Testis (tissue), 2 donors: ENCODE measurements at regions not wholly inside any gene's neighbourhood (a gene's known extent, or its start where the extent isn't known, plus 50 kb on each side); places are given as distances from the start of the nearest gene placed in this dataset.
"Not testable (repeated sequence)": the region's sequence is repeated elsewhere in the genome, so short reads cannot be mapped to it uniquely, and the experiment has no call there.

Source experiments
- DNase-seq: peaks from one replicate; pipeline ENCODE4 v3.0.0-alpha.2; 2019
- H3K27ac ChIP-seq, 2 donors: fragments of 200-600 bp; sonication (generic); one replicate each; pipeline ENCODE4 v1.5.1; 2019
- H3K27me3 ChIP-seq: fragments of 200-600 bp; sonication (generic); one replicate; pipeline ENCODE4 v1.5.1; 2019
- H3K36me3 ChIP-seq: fragments of 200-600 bp; sonication (generic); one replicate; pipeline ENCODE4 v1.5.1; 2017; ENCODE audit warnings: low read depth; ENCODE audit errors: missing control alignments
- H3K4me1 ChIP-seq: fragments of 200-600 bp; sonication (generic); one replicate; pipeline ENCODE4 v1.5.1; 2019
- H3K4me3 ChIP-seq, 2 donors: fragments of 200-600 bp; sonication (generic); one replicate each; pipeline ENCODE4 v1.5.1; 2017 to 2019
- H3K9me3 ChIP-seq: fragments of 200-600 bp; sonication (generic); one replicate; pipeline ENCODE4 v1.5.1; 2017
- POLR2A ChIP-seq: fragments of 450-650 bp; IDR thresholded peaks from one replicate; pipeline ENCODE4 v1.6.1; 2017; ENCODE audit warnings: antibody characterized with exemption, mild to moderate bottlenecking, moderate library complexity
- WGBS, 2 donors: methylation state at CpG; one replicate each; pipeline ENCODE4 v1.1.5; 2018; 5-methylcytosine and 5-hydroxymethylcytosine counted together
- intact Hi-C: fragments of 100-400 bp; cut with DNase I; formaldehyde crosslinking; loops from one replicate; pipeline ENCODE4 v1.15.1; 2023; ENCODE audit warnings: low total_unique reads
- TF ChIP-seq, protein P1 (sequence below), 3 experiments: fragments of 450-650 bp in 2 of 3; fragments of 200-600 bp in 1 of 3; sonication (generic) in 1 of 3; IDR thresholded peaks; one replicate each; pipeline ENCODE4 v1.5.1; 2016 to 2019; ENCODE audit warnings: antibody characterized with exemption in 3 of 3, mild to moderate bottlenecking in 2 of 3, moderate library complexity in 1 of 3

- no peak for TF ChIP-seq POLR2A
- TF ChIP-seq, protein P1, sequence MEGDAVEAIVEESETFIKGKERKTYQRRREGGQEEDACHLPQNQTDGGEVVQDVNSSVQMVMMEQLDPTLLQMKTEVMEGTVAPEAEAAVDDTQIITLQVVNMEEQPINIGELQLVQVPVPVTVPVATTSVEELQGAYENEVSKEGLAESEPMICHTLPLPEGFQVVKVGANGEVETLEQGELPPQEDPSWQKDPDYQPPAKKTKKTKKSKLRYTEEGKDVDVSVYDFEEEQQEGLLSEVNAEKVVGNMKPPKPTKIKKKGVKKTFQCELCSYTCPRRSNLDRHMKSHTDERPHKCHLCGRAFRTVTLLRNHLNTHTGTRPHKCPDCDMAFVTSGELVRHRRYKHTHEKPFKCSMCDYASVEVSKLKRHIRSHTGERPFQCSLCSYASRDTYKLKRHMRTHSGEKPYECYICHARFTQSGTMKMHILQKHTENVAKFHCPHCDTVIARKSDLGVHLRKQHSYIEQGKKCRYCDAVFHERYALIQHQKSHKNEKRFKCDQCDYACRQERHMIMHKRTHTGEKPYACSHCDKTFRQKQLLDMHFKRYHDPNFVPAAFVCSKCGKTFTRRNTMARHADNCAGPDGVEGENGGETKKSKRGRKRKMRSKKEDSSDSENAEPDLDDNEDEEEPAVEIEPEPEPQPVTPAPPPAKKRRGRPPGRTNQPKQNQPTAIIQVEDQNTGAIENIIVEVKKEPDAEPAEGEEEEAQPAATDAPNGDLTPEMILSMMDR (IDR thresholded peaks at IDR 0.05), result no peak
- DNase-seq, result no peak
- intact Hi-C loops, result no loop called here
- Histone ChIP-seq H3K9me3 (no peaks in the 10 kb centered on the region), H3K4me3 (no peak overlapping the region), H3K4me1 (no peaks in the 10 kb centered on the region), H3K36me3 (no peaks in the 10 kb centered on the region), H3K27ac (no peak overlapping the region), H3K27me3 (no peaks in the 10 kb centered on the region)
Measured at GRCh38 chr11:87897071-87897470, 278.2 kb downstream of the RAB38 start.

- 71 to 83% methylated on average over 1 of the region's 1 CpG for WGBS, 2 donors
- Histone ChIP-seq H3K4me1 (no peaks in the 10 kb centered on the region), H3K36me3 (no peaks in the 10 kb centered on the region), H3K27ac (no peak overlapping the region), H3K27me3 (no peaks in the 10 kb centered on the region), H3K9me3 (no peaks in the 10 kb centered on the region), H3K4me3 (no peak overlapping the region)
- DNase-seq, result no peak
- TF ChIP-seq, protein P1 (IDR thresholded peaks at IDR 0.05), result no peak
- TF ChIP-seq POLR2A, result no peak
- intact Hi-C loops, result no loop called here
Measured at GRCh38 chr11:87894961-87895360, 280.3 kb downstream of the RAB38 start.

DNA sequence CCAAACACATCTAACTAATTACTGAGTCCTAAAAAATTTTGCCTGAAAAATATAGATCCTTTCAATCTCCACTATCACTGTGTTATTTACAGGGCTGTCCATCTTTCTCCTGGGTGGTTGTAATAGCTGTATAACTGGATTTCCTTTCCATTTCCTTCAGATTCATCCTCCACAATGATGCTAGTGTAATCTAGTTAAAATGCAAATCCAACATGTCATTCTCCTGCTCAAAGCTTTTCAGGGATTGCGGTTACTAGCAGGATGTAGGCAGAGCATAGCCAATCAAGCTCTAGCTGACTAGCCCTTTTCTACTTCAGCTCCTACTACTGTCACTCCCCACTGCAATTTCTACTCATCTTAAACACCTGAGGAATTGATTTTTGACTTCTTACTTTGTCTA lies 283.0 kb downstream of the RAB38 start:
- Histone ChIP-seq H3K27me3 (no peaks in the 10 kb centered on the region), H3K36me3 (no peaks in the 10 kb centered on the region), H3K9me3 (no peaks in the 10 kb centered on the region), H3K27ac (no peak overlapping the region), H3K4me3 (no peak overlapping the region), H3K4me1 (no peaks in the 10 kb centered on the region)
- WGBS, 2 donors, result 94 to 100% methylated on average over 1 of the region's 1 CpG
- DNase-seq, result no peak
- intact Hi-C loops, result no loop called here
- no peak for TF ChIP-seq POLR2A
- TF ChIP-seq, protein P1 (IDR thresholded peaks at IDR 0.05), result no peak

GRCh38 chr11:87889126-87889525 lies 286.1 kb downstream of the RAB38 start:
- Histone ChIP-seq H3K27ac (no peak overlapping the region), H3K9me3 (no peaks in the 10 kb centered on the region), H3K36me3 (no peaks in the 10 kb centered on the region), H3K4me1 (no peaks in the 10 kb centered on the region), H3K4me3 (no peak overlapping the region), H3K27me3 (no peaks in the 10 kb centered on the region)
- intact Hi-C loops, result no loop called here
- TF ChIP-seq, protein P1 (IDR thresholded peaks at IDR 0.05), result no peak
- no peak for TF ChIP-seq POLR2A
- DNase-seq, result no peak

- WGBS, 2 donors, result 95 to 100% methylated on average over 1 of the region's 1 CpG
- H3K9me3 ChIP-seq, H3K27me3 ChIP-seq, H3K36me3 ChIP-seq, H3K27ac ChIP-seq, intact Hi-C loops, DNase-seq, H3K4me3 ChIP-seq, H3K4me1 ChIP-seq: not testable (repeated sequence)
Measured at GRCh38 chr11:87885084-87885483, 290.2 kb downstream of the RAB38 start.
